OCI-LY7 (cell line): ENCODE measurements at regions not wholly inside any gene's neighbourhood (a gene's known extent, or its start where the extent isn't known, plus 50 kb on each side); places are given as distances from the start of the nearest gene placed in this dataset.

ENCODE experiments used
- EZH2phosphoT487 ChIP-seq: fragments of 200-600 bp; sonication (generic); IDR thresholded peaks from 2 replicates; pipeline ENCODE4 v1.6.1; 2018; ENCODE audit warnings: low read depth, borderline replicate concordance, mild to moderate bottlenecking, mixed run types, antibody characterized with exemption, low read length, moderate library complexity, mixed read lengths
- TF ChIP-seq, protein P1 (sequence below): fragments of 200-600 bp; sonication (generic); conservative IDR thresholded peaks from 2 replicates; pipeline ENCODE4 v1.5.1; 2014; ENCODE audit warnings: mild to moderate bottlenecking, antibody characterized with exemption, low read length, moderate library complexity, mixed read lengths

GRCh38 chr2:146412625-146413024 is 1432.2 kb upstream of the ACVR2A start:
- TF ChIP-seq, protein P1, sequence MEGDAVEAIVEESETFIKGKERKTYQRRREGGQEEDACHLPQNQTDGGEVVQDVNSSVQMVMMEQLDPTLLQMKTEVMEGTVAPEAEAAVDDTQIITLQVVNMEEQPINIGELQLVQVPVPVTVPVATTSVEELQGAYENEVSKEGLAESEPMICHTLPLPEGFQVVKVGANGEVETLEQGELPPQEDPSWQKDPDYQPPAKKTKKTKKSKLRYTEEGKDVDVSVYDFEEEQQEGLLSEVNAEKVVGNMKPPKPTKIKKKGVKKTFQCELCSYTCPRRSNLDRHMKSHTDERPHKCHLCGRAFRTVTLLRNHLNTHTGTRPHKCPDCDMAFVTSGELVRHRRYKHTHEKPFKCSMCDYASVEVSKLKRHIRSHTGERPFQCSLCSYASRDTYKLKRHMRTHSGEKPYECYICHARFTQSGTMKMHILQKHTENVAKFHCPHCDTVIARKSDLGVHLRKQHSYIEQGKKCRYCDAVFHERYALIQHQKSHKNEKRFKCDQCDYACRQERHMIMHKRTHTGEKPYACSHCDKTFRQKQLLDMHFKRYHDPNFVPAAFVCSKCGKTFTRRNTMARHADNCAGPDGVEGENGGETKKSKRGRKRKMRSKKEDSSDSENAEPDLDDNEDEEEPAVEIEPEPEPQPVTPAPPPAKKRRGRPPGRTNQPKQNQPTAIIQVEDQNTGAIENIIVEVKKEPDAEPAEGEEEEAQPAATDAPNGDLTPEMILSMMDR, result peak; percentile 68
- TF ChIP-seq EZH2phosphoT487, result no peak
